ENCODE measurements at regions not wholly inside any gene's neighbourhood (a gene's known extent, or its start where the extent isn't known, plus 50 kb on each side); places are given as distances from the start of the nearest gene placed in this dataset.
A peak's percentile ranks its signal among the peaks of the same experiment; 100 is the strongest.

DNA sequence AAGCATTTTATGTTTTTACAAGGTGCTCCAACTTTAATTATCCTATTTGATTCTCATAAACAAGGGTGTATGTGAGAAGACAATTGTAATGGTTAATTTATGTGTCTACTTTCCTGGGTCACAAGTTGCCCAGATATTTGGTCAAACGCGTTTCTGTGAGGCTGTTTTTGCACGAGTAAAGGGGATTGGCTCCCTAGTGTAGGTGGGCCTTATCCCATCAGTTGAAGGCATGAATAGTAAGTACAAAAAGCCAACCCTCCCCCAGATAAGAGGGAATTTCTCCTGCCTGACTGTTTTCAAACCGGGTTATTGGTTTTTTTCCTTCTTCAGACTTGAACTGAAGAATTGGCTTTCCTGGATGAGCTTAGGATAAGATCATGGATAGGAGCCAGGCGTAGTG, 224.0 kb upstream of the NCKAP5 start:
- intact Hi-C loops (cut with micrococcal nuclease) (no loop called here), in situ Hi-C loops (cut with MboI) (no loop called here)
- Histone ChIP-seq H3K9me3 (replicated peaks; ENCODE audit: control insufficient read depth, insufficient read depth, low read depth, low read length) (no peaks in the 10 kb centered on the region), H3K27ac (ENCODE audit: extremely low read depth, low read depth, low read length) (no peak overlapping the region), H3K4me1 (replicated peaks in 1 of 2; ENCODE audit: control insufficient read depth in 2 of 2, insufficient read depth in 2 of 2, low read length in 2 of 2) (no peaks in the 10 kb centered on the region), H4K20me1 (replicated peaks; ENCODE audit: control insufficient read depth, insufficient read depth, low read length) (no peaks in the 10 kb centered on the region), H3K79me2 (ENCODE audit: control insufficient read depth, insufficient read depth, low read length) (no peaks in the 10 kb centered on the region), H3K36me3 (ENCODE audit: control insufficient read depth, insufficient read depth, low read length) (no peaks in the 10 kb centered on the region), H3K4me3 (no peak overlapping the region), H3K9ac (ENCODE audit: insufficient read depth in 1 of 2, low read depth in 2 of 2, low read length in 2 of 2) (no peak overlapping the region), H2AFZ (ENCODE audit: low read depth, low read length) (no peak overlapping the region), H3K4me2 (ENCODE audit: insufficient read depth, low read length) (no peak overlapping the region), H3K9me1 (ENCODE audit: control insufficient read depth, insufficient read depth, low read length) (no peaks in the 10 kb centered on the region), H3K27me3 (ENCODE audit: control insufficient read depth in 2 of 2, insufficient read depth in 2 of 2, low read length in 2 of 2) (no peaks in the 10 kb centered on the region)
- TF ChIP-seq ZNF134 (CRISPR knock-in tag; conservative IDR thresholded peaks at IDR 0.05): peak; percentile 82
- TF ChIP-seq, protein P1, sequence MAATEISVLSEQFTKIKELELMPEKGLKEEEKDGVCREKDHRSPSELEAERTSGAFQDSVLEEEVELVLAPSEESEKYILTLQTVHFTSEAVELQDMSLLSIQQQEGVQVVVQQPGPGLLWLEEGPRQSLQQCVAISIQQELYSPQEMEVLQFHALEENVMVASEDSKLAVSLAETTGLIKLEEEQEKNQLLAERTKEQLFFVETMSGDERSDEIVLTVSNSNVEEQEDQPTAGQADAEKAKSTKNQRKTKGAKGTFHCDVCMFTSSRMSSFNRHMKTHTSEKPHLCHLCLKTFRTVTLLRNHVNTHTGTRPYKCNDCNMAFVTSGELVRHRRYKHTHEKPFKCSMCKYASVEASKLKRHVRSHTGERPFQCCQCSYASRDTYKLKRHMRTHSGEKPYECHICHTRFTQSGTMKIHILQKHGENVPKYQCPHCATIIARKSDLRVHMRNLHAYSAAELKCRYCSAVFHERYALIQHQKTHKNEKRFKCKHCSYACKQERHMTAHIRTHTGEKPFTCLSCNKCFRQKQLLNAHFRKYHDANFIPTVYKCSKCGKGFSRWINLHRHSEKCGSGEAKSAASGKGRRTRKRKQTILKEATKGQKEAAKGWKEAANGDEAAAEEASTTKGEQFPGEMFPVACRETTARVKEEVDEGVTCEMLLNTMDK (IDR thresholded peaks at IDR 0.05; ENCODE audit: borderline replicate concordance, insufficient read depth, low read depth, low read length, poor library complexity, severe bottlenecking): no peak
- ATAC-seq: no peak
- ChIA-PET POLR2A (no interaction called here), CTCF (ENCODE audit: low intra/inter-chr PET ratio) (no interaction called here)
- BruUV-seq (replicated peaks): no TSS peak
- no peak for FAIRE-seq
- 2% methylated on average over 5 of the region's 5 CpGs for WGBS (ENCODE audit: insufficient coverage, low coverage, missing lambda C conversion rate)
- DNase-seq (ENCODE audit: extremely low read depth in 1 of 4, low spot score in 3 of 4): no peak

DNA sequence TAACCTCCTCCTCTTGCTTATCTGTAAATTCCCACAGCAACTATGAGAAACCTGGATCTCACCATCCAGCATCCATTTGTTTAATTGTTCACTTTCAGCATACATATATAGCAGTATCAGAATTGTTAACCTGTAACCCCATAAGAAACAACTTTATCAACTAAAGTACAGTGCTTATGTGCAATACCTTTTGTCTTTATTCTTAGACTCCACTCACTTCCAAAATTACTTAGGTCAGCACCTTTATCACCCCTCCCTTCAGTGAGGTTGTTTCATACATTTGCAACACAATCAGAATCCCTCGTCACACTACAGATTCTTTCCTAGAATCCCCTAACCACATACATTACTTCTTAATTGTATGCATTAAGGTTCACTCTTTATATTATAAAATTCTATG, 225.9 kb upstream of the NCKAP5 start:
- no peak for DNase-seq (ENCODE audit: extremely low read depth in 1 of 4, low spot score in 3 of 4)
- no peaks in the 10 kb centered on the region for H4K20me1 ChIP-seq (replicated peaks; ENCODE audit: control insufficient read depth, insufficient read depth, low read length)
- no peak overlapping the region for H2AFZ ChIP-seq (ENCODE audit: low read depth, low read length)
- no peaks in the 10 kb centered on the region for H3K9me1 ChIP-seq (ENCODE audit: control insufficient read depth, insufficient read depth, low read length)
- H3K4me3 ChIP-seq: no peak overlapping the region
- no peak for ATAC-seq
- in situ Hi-C loops (cut with MboI): no loop called here
- ChIA-PET CTCF (ENCODE audit: low intra/inter-chr PET ratio) (no interaction called here), POLR2A (no interaction called here)
- no peak overlapping the region for H3K27ac ChIP-seq (ENCODE audit: extremely low read depth, low read depth, low read length)
- FAIRE-seq: no peak
- no peaks in the 10 kb centered on the region for H3K9me3 ChIP-seq (replicated peaks; ENCODE audit: control insufficient read depth, insufficient read depth, low read depth, low read length)
- no peak overlapping the region for H3K9ac ChIP-seq (ENCODE audit: insufficient read depth in 1 of 2, low read depth in 2 of 2, low read length in 2 of 2)
- TF ChIP-seq C11orf30 (IDR thresholded peaks at IDR 0.05; ENCODE audit: low read depth) (0 out of 2 replicates have a peak, but pooled peaks have one; percentile 12), ZNF316 (IDR thresholded peaks at IDR 0.05) (0 out of 2 replicates have a peak, but pooled peaks have one; percentile 6)
- TF ChIP-seq, protein P2, sequence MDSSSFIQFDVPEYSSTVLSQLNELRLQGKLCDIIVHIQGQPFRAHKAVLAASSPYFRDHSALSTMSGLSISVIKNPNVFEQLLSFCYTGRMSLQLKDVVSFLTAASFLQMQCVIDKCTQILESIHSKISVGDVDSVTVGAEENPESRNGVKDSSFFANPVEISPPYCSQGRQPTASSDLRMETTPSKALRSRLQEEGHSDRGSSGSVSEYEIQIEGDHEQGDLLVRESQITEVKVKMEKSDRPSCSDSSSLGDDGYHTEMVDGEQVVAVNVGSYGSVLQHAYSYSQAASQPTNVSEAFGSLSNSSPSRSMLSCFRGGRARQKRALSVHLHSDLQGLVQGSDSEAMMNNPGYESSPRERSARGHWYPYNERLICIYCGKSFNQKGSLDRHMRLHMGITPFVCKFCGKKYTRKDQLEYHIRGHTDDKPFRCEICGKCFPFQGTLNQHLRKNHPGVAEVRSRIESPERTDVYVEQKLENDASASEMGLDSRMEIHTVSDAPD (CRISPR knock-in tag; IDR thresholded peaks at IDR 0.05): no peak
- H3K4me1 ChIP-seq (replicated peaks in 1 of 2; ENCODE audit: control insufficient read depth in 2 of 2, insufficient read depth in 2 of 2, low read length in 2 of 2): no peaks in the 10 kb centered on the region
- H3K4me2 ChIP-seq (ENCODE audit: insufficient read depth, low read length): no peak overlapping the region
- no TSS peak for BruUV-seq (replicated peaks)
- intact Hi-C loops (cut with micrococcal nuclease): no loop called here
- 0% methylated on average over 1 of the region's 1 CpG for WGBS (ENCODE audit: insufficient coverage, low coverage, missing lambda C conversion rate)
- H3K36me3 ChIP-seq (ENCODE audit: control insufficient read depth, insufficient read depth, low read length): no peaks in the 10 kb centered on the region
- no peaks in the 10 kb centered on the region for H3K79me2 ChIP-seq (ENCODE audit: control insufficient read depth, insufficient read depth, low read length)
- no peaks in the 10 kb centered on the region for H3K27me3 ChIP-seq (ENCODE audit: control insufficient read depth in 2 of 2, insufficient read depth in 2 of 2, low read length in 2 of 2)
